ENCODE measurements at regions not wholly inside any gene's neighbourhood (a gene's known extent, or its start where the extent isn't known, plus 50 kb on each side); places are given as distances from the start of the nearest gene placed in this dataset.
A peak's percentile ranks its signal among the peaks of the same experiment; 100 is the strongest.

DNA sequence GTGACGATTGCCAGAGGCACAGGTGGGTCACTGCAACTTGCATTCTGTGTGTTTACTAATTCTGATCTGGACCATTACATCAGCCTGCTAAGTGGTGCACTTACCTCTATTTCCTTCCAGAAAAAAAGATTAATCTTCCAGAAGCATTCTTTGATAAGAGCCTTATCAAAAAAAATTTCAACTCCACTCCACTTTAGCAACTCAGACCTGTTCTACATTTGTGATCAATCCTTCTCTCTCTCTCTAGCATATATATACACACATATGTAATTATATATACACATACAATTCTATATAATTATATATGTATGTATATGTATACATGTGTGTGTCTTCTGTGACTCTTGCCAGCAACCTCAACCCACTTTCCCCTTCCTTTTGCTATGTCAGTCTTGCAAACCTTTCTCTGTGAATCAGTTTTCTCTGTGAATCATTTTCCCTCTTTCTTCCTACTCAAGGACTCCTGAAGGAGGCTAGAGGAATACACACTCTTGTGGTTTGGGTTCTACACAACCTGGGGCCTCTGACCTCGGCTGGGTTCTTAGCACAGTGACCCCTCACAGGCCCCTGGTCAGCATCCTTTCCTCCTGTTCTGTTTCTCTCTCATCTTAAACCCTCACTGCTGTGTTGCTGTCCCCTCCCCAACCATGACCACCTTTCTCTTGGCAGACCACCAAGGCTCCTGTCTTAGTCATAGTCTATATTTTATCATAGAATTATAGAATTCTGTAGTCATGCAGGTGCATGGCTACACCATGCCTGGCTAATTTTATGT is 130.4 kb upstream of the PELI1 start:
- CTCF ChIA-PET = no interaction called here

DNA sequence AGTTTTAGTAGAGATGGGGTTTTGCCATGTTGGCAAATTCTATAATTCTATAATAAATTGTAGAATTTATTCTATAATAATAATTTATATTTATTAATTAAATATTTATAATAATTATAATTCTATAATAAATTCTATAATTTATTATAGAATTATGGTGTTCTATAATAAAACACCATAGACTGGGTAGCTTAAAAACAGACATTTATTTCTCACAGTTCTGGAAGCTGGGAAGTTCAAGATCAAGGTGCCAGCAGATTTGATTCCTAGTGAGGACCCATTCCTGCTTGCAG is 130.9 kb upstream of the PELI1 start:
- Mint-ChIP-seq H3K9me3 (ENCODE audit: unreplicated experiment) (peaks cover 16% of the 10 kb centered on the region), H3K27me3 (ENCODE audit: insufficient read depth, unreplicated experiment) (no peaks in the 10 kb centered on the region), H3K27ac (ENCODE audit: unreplicated experiment) (peak overlapping the region; percentile 31), H3K36me3 (ENCODE audit: insufficient read depth, unreplicated experiment) (no peaks in the 10 kb centered on the region), H3K4me1 (ENCODE audit: low read depth, unreplicated experiment) (peaks cover 49% of the 10 kb centered on the region), H3K4me3 (ENCODE audit: unreplicated experiment) (no peak overlapping the region)
- Histone ChIP-seq H3K36me3 (ENCODE audit: control insufficient read depth, insufficient read depth, low read length) (no peaks in the 10 kb centered on the region), H3K4me1 (peaks cover 36% of the 10 kb centered on the region), H3K4me3 (ENCODE audit: low read depth, low read length) (no peak overlapping the region), H3K9me3 (peaks cover 3% of the 10 kb centered on the region; the same call in 1 of the 2 replicates), H3K27me3 (replicated peaks; ENCODE audit: control insufficient read depth, insufficient read depth, low read length) (no peaks in the 10 kb centered on the region)
- POLR2A ChIA-PET = no interaction called here
- CTCF ChIA-PET = no interaction called here
- DNase-seq = no peak
- TF ChIP-seq, protein P1, sequence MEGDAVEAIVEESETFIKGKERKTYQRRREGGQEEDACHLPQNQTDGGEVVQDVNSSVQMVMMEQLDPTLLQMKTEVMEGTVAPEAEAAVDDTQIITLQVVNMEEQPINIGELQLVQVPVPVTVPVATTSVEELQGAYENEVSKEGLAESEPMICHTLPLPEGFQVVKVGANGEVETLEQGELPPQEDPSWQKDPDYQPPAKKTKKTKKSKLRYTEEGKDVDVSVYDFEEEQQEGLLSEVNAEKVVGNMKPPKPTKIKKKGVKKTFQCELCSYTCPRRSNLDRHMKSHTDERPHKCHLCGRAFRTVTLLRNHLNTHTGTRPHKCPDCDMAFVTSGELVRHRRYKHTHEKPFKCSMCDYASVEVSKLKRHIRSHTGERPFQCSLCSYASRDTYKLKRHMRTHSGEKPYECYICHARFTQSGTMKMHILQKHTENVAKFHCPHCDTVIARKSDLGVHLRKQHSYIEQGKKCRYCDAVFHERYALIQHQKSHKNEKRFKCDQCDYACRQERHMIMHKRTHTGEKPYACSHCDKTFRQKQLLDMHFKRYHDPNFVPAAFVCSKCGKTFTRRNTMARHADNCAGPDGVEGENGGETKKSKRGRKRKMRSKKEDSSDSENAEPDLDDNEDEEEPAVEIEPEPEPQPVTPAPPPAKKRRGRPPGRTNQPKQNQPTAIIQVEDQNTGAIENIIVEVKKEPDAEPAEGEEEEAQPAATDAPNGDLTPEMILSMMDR (IDR thresholded peaks at IDR 0.05; ENCODE audit: insufficient read depth in 1 of 2, low read depth in 1 of 2, low read length in 1 of 2, severe bottlenecking in 1 of 2, unreplicated experiment in 1 of 2) = no peak
- BruUV-seq (replicated peaks) = no TSS peak
- intact Hi-C loops (cut with micrococcal nuclease; ENCODE audit: unreplicated experiment) = no loop called here

More for the DNA sequence above, 130.4 kb upstream of the PELI1 start:
- peak overlapping the region; percentile 31 for H3K27ac Mint-ChIP-seq (ENCODE audit: unreplicated experiment)
- no peak overlapping the region for H3K4me3 Mint-ChIP-seq (ENCODE audit: unreplicated experiment)
- peaks cover 36% of the 10 kb centered on the region for H3K4me1 ChIP-seq
- H3K9me3 Mint-ChIP-seq (ENCODE audit: unreplicated experiment) = peaks cover 18% of the 10 kb centered on the region
- no peaks in the 10 kb centered on the region for H3K36me3 ChIP-seq (ENCODE audit: control insufficient read depth, insufficient read depth, low read length)
- H3K27me3 ChIP-seq (replicated peaks; ENCODE audit: control insufficient read depth, insufficient read depth, low read length) = no peaks in the 10 kb centered on the region
- BruUV-seq (replicated peaks) = no TSS peak
- no peaks in the 10 kb centered on the region for H3K27me3 Mint-ChIP-seq (ENCODE audit: insufficient read depth, unreplicated experiment)
- peaks cover 3% of the 10 kb centered on the region; the same call in 1 of the 2 replicates for H3K9me3 ChIP-seq
- DNase-seq = no peak
- peaks cover 50% of the 10 kb centered on the region for H3K4me1 Mint-ChIP-seq (ENCODE audit: low read depth, unreplicated experiment)
- intact Hi-C loops (cut with micrococcal nuclease; ENCODE audit: unreplicated experiment) = no loop called here
- TF ChIP-seq, protein P1 (IDR thresholded peaks at IDR 0.05; ENCODE audit: insufficient read depth in 1 of 2, low read depth in 1 of 2, low read length in 1 of 2, severe bottlenecking in 1 of 2, unreplicated experiment in 1 of 2) = no peak
- no peaks in the 10 kb centered on the region for H3K36me3 Mint-ChIP-seq (ENCODE audit: insufficient read depth, unreplicated experiment)
- POLR2A ChIA-PET = no interaction called here
- no peak overlapping the region for H3K4me3 ChIP-seq (ENCODE audit: low read depth, low read length)

DNA sequence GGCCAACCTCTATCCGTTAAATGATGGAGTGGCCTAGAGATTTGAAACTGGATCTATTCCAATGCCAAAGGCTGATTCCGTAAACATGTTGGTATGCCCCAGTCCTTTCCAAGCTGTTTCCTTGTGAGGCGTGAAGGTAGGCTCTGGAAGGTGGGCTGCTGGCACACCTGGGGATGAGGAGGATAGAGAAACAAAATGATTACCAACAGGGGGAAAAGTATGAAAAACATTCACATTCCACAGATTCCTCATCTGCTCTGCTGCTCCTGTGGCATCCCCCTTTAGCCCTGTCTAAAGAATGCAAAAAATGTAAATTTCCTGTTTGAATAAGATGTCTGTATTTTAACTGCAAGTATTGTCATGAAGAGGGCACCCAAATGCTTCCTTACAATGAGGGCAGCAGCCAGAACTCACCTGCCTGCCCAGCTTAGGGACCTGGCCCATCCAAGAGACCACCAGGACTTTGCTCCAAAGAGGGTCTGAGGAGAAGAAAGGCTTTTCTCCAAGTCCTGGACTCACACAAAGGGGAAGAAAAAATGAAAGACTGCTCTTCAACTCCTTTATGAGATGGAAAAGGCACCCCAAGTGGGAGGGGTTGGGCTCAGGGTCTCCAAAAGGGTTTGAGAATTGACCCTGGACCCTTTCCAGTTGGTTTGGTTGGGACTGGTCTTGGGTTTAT is 132.3 kb upstream of the PELI1 start:
- peaks cover 36% of the 10 kb centered on the region for H3K4me1 ChIP-seq
- no TSS peak for BruUV-seq (replicated peaks)
- Mint-ChIP-seq H3K9me3 (ENCODE audit: unreplicated experiment) (peaks cover 2% of the 10 kb centered on the region), H3K36me3 (ENCODE audit: insufficient read depth, unreplicated experiment) (no peaks in the 10 kb centered on the region), H3K27ac (ENCODE audit: unreplicated experiment) (peak overlapping the region; percentile 94), H3K27me3 (ENCODE audit: insufficient read depth, unreplicated experiment) (no peaks in the 10 kb centered on the region), H3K4me3 (ENCODE audit: unreplicated experiment) (peak overlapping the region; percentile 30), H3K4me1 (ENCODE audit: low read depth, unreplicated experiment) (peaks cover 49% of the 10 kb centered on the region)
- no peaks in the 10 kb centered on the region for H3K9me3 ChIP-seq
- intact Hi-C loops (cut with micrococcal nuclease; ENCODE audit: unreplicated experiment) = loop anchor here (2.0 kb wide), 1 partner anchor 54 kb away; no protein-coding TSS in a partner anchor
- H3K4me3 ChIP-seq (ENCODE audit: low read depth, low read length) = no peak overlapping the region
- H3K36me3 ChIP-seq (ENCODE audit: control insufficient read depth, insufficient read depth, low read length) = no peaks in the 10 kb centered on the region
- TF ChIP-seq, protein P1 (IDR thresholded peaks at IDR 0.05; ENCODE audit: insufficient read depth in 1 of 2, low read depth in 1 of 2, low read length in 1 of 2, severe bottlenecking in 1 of 2, unreplicated experiment in 1 of 2) = no peak
- DNase-seq = peak; percentile 24 to 45
- POLR2A ChIA-PET = no interaction called here
- CTCF ChIA-PET = interaction anchor here (0.6 kb wide), 3 partner anchors 125 to 951 kb away, joined by 3 to 4 read pairs (median 3); partner anchors contain the start of gene ACTR2
- no peaks in the 10 kb centered on the region for H3K27me3 ChIP-seq (replicated peaks; ENCODE audit: control insufficient read depth, insufficient read depth, low read length)

All from Caco-2 (cell line).